ENCODE measurements at regions not wholly inside any gene's neighbourhood (a gene's known extent, or its start where the extent isn't known, plus 50 kb on each side); places are given as distances from the start of the nearest gene placed in this dataset.

DNA sequence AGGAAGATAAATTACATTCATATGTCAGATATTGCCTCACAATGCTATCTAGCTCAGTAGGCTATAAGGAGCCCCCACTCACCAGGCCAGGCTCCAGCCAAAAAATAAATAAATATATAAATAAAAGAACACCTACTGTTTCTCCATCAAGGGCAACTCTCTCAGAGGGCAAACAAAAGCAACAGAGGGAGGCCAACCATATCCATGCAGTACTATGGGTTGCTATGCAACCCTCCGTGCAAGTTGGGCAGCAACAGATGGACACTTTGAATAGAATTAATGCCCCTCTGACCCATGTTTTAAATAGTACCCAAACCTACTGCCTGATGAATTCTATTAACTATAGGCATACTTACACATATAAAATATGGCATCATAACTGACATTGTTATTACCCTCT is 279.8 kb upstream of the EDNRB start:
- Mint-ChIP-seq H3K4me1 (ENCODE audit: low read depth) (no peaks in the 10 kb centered on the region), H3K27ac (no peak overlapping the region), H3K36me3 (ENCODE audit: low read depth) (no peaks in the 10 kb centered on the region), H3K4me3 (no peak overlapping the region), H3K27me3 (no peaks in the 10 kb centered on the region), H3K9me3 (no peaks in the 10 kb centered on the region)
- intact Hi-C loops (cut with micrococcal nuclease), result no loop called here

DNA sequence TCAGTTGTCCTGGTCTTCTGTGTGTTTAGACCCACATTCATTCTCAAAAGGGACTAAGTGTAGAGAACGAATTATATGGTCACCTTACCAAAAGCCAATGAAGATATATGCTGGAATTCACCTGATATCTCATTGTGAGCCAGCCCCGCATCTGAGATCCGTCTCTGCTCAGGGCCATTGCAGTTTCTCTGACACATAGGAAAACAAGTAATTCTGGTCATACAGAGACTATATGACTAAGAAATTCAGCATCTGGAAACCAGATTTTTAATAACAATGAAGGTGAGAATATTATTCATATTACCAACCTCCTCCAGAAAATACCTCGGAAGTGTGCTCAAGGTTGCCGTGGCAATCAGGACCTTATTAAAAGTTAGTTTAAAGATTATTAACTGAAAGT is 278.6 kb upstream of the EDNRB start:
- Mint-ChIP-seq H3K27ac (no peak overlapping the region), H3K36me3 (ENCODE audit: low read depth) (no peaks in the 10 kb centered on the region), H3K4me3 (no peak overlapping the region), H3K9me3 (no peaks in the 10 kb centered on the region), H3K4me1 (ENCODE audit: low read depth) (no peaks in the 10 kb centered on the region), H3K27me3 (no peaks in the 10 kb centered on the region)
- intact Hi-C loops (cut with micrococcal nuclease), result no loop called here

- intact Hi-C loops (cut with micrococcal nuclease), result no loop called here
- Mint-ChIP-seq H3K4me3 (no peak overlapping the region), H3K27ac (no peak overlapping the region), H3K27me3 (no peaks in the 10 kb centered on the region), H3K36me3 (ENCODE audit: low read depth) (no peaks in the 10 kb centered on the region), H3K9me3 (no peaks in the 10 kb centered on the region), H3K4me1 (ENCODE audit: low read depth) (no peaks in the 10 kb centered on the region)
Observed at GRCh38 chr13:78194904-78195639, 276.4 kb upstream of the EDNRB start.

DNA sequence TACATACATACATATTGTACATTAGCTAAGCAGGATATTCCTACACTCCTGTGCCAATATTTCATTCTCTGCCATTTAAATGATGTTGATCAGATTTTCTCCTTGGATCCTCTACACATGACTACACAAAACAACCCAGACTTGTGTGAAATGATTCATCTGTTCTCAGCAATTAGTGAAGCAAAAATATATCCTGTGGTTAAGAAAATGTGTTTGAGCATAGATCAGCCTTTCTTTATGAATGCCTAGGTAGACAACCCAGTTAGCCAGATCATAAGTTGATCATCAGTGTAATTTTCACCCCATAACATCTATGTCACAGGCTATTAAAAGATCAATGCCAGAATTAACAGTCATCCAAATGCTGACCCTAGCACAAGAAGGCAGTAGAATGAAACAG is 275.2 kb upstream of the EDNRB start:
- Mint-ChIP-seq H3K27me3 (no peaks in the 10 kb centered on the region), H3K4me3 (no peak overlapping the region), H3K9me3 (no peaks in the 10 kb centered on the region), H3K4me1 (ENCODE audit: low read depth) (no peaks in the 10 kb centered on the region), H3K36me3 (ENCODE audit: low read depth) (no peaks in the 10 kb centered on the region), H3K27ac (no peak overlapping the region)
- intact Hi-C loops (cut with micrococcal nuclease), result no loop called here

GRCh38 chr13:78192716-78193115 is 274.1 kb upstream of the EDNRB start:
- Mint-ChIP-seq H3K4me3 (no peak overlapping the region), H3K4me1 (ENCODE audit: low read depth) (no peaks in the 10 kb centered on the region), H3K36me3 (ENCODE audit: low read depth) (no peaks in the 10 kb centered on the region), H3K9me3 (no peaks in the 10 kb centered on the region), H3K27ac (no peak overlapping the region), H3K27me3 (no peaks in the 10 kb centered on the region)
- intact Hi-C loops (cut with micrococcal nuclease), result no loop called here

GRCh38 chr13:78190296-78190695 is 271.7 kb upstream of the EDNRB start:
- Mint-ChIP-seq H3K36me3 (ENCODE audit: low read depth) (no peaks in the 10 kb centered on the region), H3K9me3 (no peaks in the 10 kb centered on the region), H3K27ac (no peak overlapping the region), H3K4me1 (ENCODE audit: low read depth) (no peaks in the 10 kb centered on the region), H3K27me3 (no peaks in the 10 kb centered on the region), H3K4me3 (no peak overlapping the region)
- intact Hi-C loops (cut with micrococcal nuclease), result no loop called here

DNA sequence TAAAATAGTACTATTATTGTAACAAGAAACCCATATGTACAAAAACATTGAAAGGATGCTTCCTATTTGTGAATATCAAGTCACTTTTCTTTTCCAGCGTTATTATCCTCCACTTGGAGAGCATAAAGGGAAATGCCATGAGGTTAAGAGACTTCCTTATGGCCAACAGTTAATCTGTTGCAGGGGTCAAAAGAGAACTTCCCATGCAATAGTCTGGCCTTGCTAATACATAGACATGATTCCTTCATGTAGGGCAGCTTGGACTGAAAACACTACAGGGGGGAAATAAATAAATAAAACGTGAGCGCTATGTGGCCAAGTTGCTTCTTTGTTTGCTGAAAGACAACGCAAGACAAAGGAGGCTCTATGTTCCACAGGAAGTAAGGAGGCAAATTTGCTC is 269.1 kb upstream of the EDNRB start:
- Mint-ChIP-seq H3K4me1 (ENCODE audit: low read depth) (no peaks in the 10 kb centered on the region), H3K4me3 (no peak overlapping the region), H3K36me3 (ENCODE audit: low read depth) (no peaks in the 10 kb centered on the region), H3K9me3 (no peaks in the 10 kb centered on the region), H3K27me3 (no peaks in the 10 kb centered on the region), H3K27ac (no peak overlapping the region)
- intact Hi-C loops (cut with micrococcal nuclease), result no loop called here

DNA sequence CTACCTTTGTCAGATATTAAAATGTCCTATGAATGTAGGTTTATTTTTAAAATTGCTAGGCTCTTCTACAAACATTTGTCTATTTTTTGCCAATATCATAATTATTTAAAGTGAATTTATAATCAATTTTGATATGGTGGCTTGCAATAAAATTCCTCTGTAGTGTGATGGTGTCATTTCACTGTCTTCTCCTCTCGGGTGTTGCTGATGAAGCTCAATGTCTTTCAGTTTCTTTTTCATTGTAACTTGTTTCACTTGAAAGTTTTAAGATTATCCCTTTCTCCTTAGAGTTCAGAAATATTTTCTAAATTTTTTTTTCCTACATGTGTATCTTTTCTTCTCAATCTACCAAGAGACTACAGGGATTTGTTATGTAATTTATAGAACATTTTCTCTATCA is 267.1 kb upstream of the EDNRB start:
- no peaks in the 10 kb centered on the region for H3K27me3 Mint-ChIP-seq
- H3K9me3 Mint-ChIP-seq, result no peaks in the 10 kb centered on the region
- intact Hi-C loops (cut with micrococcal nuclease), result no loop called here
- no peak overlapping the region for H3K27ac Mint-ChIP-seq
- no peaks in the 10 kb centered on the region for H3K36me3 Mint-ChIP-seq (ENCODE audit: low read depth)
- H3K4me1 Mint-ChIP-seq (ENCODE audit: low read depth), result no peaks in the 10 kb centered on the region
- H3K4me3 Mint-ChIP-seq, result no peak overlapping the region

GRCh38 chr13:78183732-78184131 is 265.1 kb upstream of the EDNRB start:
- no peak overlapping the region for H3K4me3 Mint-ChIP-seq
- no peaks in the 10 kb centered on the region for H3K36me3 Mint-ChIP-seq (ENCODE audit: low read depth)
- H3K4me1 Mint-ChIP-seq (ENCODE audit: low read depth), result no peaks in the 10 kb centered on the region
- intact Hi-C loops (cut with micrococcal nuclease), result no loop called here
- H3K9me3 Mint-ChIP-seq, result no peaks in the 10 kb centered on the region
- no peaks in the 10 kb centered on the region for H3K27me3 Mint-ChIP-seq
- no peak overlapping the region for H3K27ac Mint-ChIP-seq

DNA sequence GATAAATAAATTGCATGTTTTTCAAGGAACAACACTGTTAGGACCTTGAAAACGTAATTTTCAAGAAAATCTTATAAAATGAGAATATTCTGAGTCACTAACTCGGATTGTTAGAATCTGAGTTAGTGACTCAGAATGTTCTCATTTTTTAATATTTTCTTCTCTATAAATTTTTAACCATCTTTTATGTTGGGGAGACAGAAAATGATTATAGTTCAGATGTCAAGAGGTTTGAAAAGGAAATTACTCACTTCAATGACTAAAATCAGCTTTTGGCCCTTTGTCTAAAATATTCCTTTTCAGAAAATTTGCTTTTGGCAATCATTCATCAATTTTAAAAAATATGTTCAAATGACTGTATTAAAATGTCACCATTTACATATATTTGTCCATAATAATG is 264.2 kb upstream of the EDNRB start:
- Mint-ChIP-seq H3K36me3 (ENCODE audit: low read depth) (no peaks in the 10 kb centered on the region), H3K4me1 (ENCODE audit: low read depth) (no peaks in the 10 kb centered on the region)

GRCh38 chr13:78177306-78177705 is 258.7 kb upstream of the EDNRB start:
- Mint-ChIP-seq H3K27me3 (no peaks in the 10 kb centered on the region), H3K36me3 (ENCODE audit: low read depth) (no peaks in the 10 kb centered on the region), H3K9me3 (no peaks in the 10 kb centered on the region), H3K27ac (no peak overlapping the region), H3K4me3 (no peak overlapping the region), H3K4me1 (ENCODE audit: low read depth) (no peaks in the 10 kb centered on the region)
- intact Hi-C loops (cut with micrococcal nuclease), result no loop called here

More for the DNA sequence above, 264.2 kb upstream of the EDNRB start:
- intact Hi-C loops (cut with micrococcal nuclease), result no loop called here
- Mint-ChIP-seq H3K4me3 (no peak overlapping the region), H3K27ac (no peak overlapping the region), H3K9me3 (no peaks in the 10 kb centered on the region), H3K27me3 (no peaks in the 10 kb centered on the region)

- no peak overlapping the region for H3K4me3 Mint-ChIP-seq
- H3K27ac Mint-ChIP-seq, result no peak overlapping the region
- intact Hi-C loops (cut with micrococcal nuclease), result no loop called here
- H3K9me3 Mint-ChIP-seq, result no peaks in the 10 kb centered on the region
- no peaks in the 10 kb centered on the region for H3K4me1 Mint-ChIP-seq (ENCODE audit: low read depth)
- no peaks in the 10 kb centered on the region for H3K36me3 Mint-ChIP-seq (ENCODE audit: low read depth)
- H3K27me3 Mint-ChIP-seq, result no peaks in the 10 kb centered on the region
Observed at GRCh38 chr13:78176880-78177279, 258.2 kb upstream of the EDNRB start.

GRCh38 chr13:78169386-78169785 is 250.8 kb upstream of the EDNRB start:
- no peaks in the 10 kb centered on the region for H3K4me1 Mint-ChIP-seq (ENCODE audit: low read depth)
- peaks cover 26% of the 10 kb centered on the region for H3K9me3 Mint-ChIP-seq
- H3K4me3 Mint-ChIP-seq, result no peak overlapping the region
- H3K36me3 Mint-ChIP-seq (ENCODE audit: low read depth), result no peaks in the 10 kb centered on the region
- intact Hi-C loops (cut with micrococcal nuclease), result no loop called here
- H3K27ac Mint-ChIP-seq, result no peak overlapping the region
- no peaks in the 10 kb centered on the region for H3K27me3 Mint-ChIP-seq

DNA sequence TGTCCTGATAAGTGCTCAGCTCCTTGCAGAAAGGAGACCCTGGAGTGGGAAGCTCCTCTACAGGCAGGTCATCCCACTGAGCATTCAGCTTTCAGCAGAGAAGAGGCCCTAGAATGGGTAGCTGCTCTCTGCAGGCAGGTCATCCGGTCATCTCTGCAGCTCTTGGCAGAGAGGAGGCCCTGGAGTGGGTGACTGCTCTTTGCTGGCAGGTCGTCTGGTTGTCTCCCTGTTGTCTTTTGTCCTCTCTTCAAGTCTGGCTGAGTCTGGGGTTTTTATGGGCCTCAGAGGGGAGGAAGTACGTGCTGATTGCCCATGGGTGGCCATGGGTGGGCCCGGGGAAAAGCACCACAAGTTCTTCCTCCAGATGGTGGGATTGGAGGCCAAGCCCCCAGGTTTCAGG is 250.3 kb upstream of the EDNRB start:
- Mint-ChIP-seq H3K4me3 (no peak overlapping the region), H3K36me3 (ENCODE audit: low read depth) (no peaks in the 10 kb centered on the region), H3K4me1 (ENCODE audit: low read depth) (no peaks in the 10 kb centered on the region), H3K9me3 (peaks cover 30% of the 10 kb centered on the region), H3K27me3 (no peaks in the 10 kb centered on the region), H3K27ac (no peak overlapping the region)
- intact Hi-C loops (cut with micrococcal nuclease), result no loop called here

- Mint-ChIP-seq H3K4me3 (no peak overlapping the region), H3K27me3 (no peaks in the 10 kb centered on the region), H3K27ac (no peak overlapping the region), H3K9me3 (peaks cover 9% of the 10 kb centered on the region), H3K36me3 (ENCODE audit: low read depth) (no peaks in the 10 kb centered on the region), H3K4me1 (ENCODE audit: low read depth) (peaks cover 5% of the 10 kb centered on the region)
- intact Hi-C loops (cut with micrococcal nuclease), result no loop called here
Observed at GRCh38 chr13:78161266-78161665, 242.6 kb upstream of the EDNRB start.
